Keratinocyte (primary cell): ENCODE measurements at regions not wholly inside any gene's neighbourhood (a gene's known extent, or its start where the extent isn't known, plus 50 kb on each side); places are given as distances from the start of the nearest gene placed in this dataset.

Source experiments
- DNase-seq: peaks from one replicate; pipeline ENCODE4 v3.0.0-alpha.2; 2011; ENCODE audit warnings: low read depth, missing footprints, low spot score
- FAIRE-seq: peaks from 2 replicates; lab custom pipeline; 2011; peaks lifted over from hg19 to GRCh38; lab: Jason Lieb, UNC
- H2AFZ ChIP-seq: 2 replicates; pipeline ENCODE4 v1.6.0; 2012; ENCODE audit warnings: low read length, control low read depth, inconsistent platforms; ENCODE audit not compliant: control insufficient read depth
- H3K27ac ChIP-seq: 2 replicates; pipeline ENCODE4 v1.5.1; 2011; ENCODE audit warnings: low read length; ENCODE audit not compliant: control insufficient read depth, insufficient read depth
- H3K27me3 ChIP-seq: 3 replicates; pipeline ENCODE4 v1.6.0; 2011; ENCODE audit warnings: low read length; ENCODE audit not compliant: control insufficient read depth, insufficient read depth; ENCODE audit errors: extremely low read depth
- H3K36me3 ChIP-seq, 2 experiments: 2 replicates in 1 of 2; 3 replicates in 1 of 2; pipeline ENCODE4 v1.5.1; 2011; ENCODE audit warnings: low read length in 2 of 2, mild to moderate bottlenecking in 1 of 2; ENCODE audit not compliant: control insufficient read depth in 2 of 2, insufficient read depth in 2 of 2; ENCODE audit errors: extremely low read depth in 1 of 2
- H3K4me1 ChIP-seq: 3 replicates; pipeline ENCODE4 v1.5.1; 2011; ENCODE audit warnings: low read length; ENCODE audit not compliant: control insufficient read depth, insufficient read depth; ENCODE audit errors: extremely low read depth
- H3K4me2 ChIP-seq: 3 replicates; pipeline ENCODE4 v1.6.0; 2011; ENCODE audit warnings: low read depth, low read length; ENCODE audit not compliant: control insufficient read depth, insufficient read depth; ENCODE audit errors: extremely low read depth
- H3K4me3 ChIP-seq, 3 experiments: fragments of 200-600 bp in 1 of 3; sonication (generic) in 1 of 3; 2 replicates in 2 of 3; 3 replicates in 1 of 3; pipeline ENCODE4 v1.5.1; 2011 to 2016; ENCODE audit warnings: low read length in 3 of 3, mild to moderate bottlenecking in 3 of 3, control low read depth in 2 of 3, inconsistent platforms in 1 of 3, low read depth in 1 of 3, mixed read lengths in 1 of 3, mixed run types in 1 of 3, moderate library complexity in 1 of 3; ENCODE audit not compliant: control insufficient read depth in 2 of 3, insufficient read depth in 2 of 3; ENCODE audit errors: extremely low read depth in 1 of 3
- H3K79me2 ChIP-seq: 2 replicates; pipeline ENCODE4 v1.6.0; 2012; ENCODE audit warnings: low read length; ENCODE audit not compliant: control insufficient read depth, insufficient read depth
- H3K9ac ChIP-seq: 3 replicates; pipeline ENCODE4 v1.6.0; 2011; ENCODE audit warnings: low read length; ENCODE audit not compliant: control insufficient read depth, insufficient read depth; ENCODE audit errors: extremely low read depth
- H3K9me1 ChIP-seq: 3 replicates; pipeline ENCODE4 v1.6.0; 2011; ENCODE audit warnings: low read length; ENCODE audit not compliant: control insufficient read depth, insufficient read depth; ENCODE audit errors: extremely low read depth
- H3K9me3 ChIP-seq: 2 replicates; pipeline ENCODE4 v1.5.1; 2012; ENCODE audit warnings: low read depth, low read length; ENCODE audit not compliant: control insufficient read depth
- H4K20me1 ChIP-seq: 3 replicates; pipeline ENCODE4 v1.6.0; 2011; ENCODE audit warnings: low read length; ENCODE audit not compliant: control insufficient read depth, insufficient read depth; ENCODE audit errors: extremely low read depth
- CTCF ChIP-seq, 3 experiments: IDR thresholded peaks in 1 of 3; conservative IDR thresholded peaks in 1 of 3; optimal IDR thresholded peaks in 1 of 3; 2 replicates in 2 of 3; 3 replicates in 1 of 3; pipeline versions ENCODE3 to v1.5.1; 2011; ENCODE audit warnings: low read length in 3 of 3, mild to moderate bottlenecking in 3 of 3, moderate library complexity in 2 of 3, control low read depth in 1 of 3, inconsistent platforms in 1 of 3; ENCODE audit not compliant: insufficient read depth in 2 of 3; ENCODE audit errors: extremely low read depth in 1 of 3
- EZH2 ChIP-seq: IDR thresholded peaks from one replicate; pipeline ENCODE4 v1.6.1; 2012; ENCODE audit warnings: inconsistent platforms, mild to moderate bottlenecking, low read length, moderate library complexity
- dilution Hi-C: fragments of 300-500 bp; cut with MboI; formaldehyde crosslinking; loops from one replicate; pipeline ENCODE4 v1.7.0; 2020; ENCODE audit warnings: low sequenced_read_pairs; ENCODE audit not compliant: extremely low pct_ligation_motif_present

GRCh38 chr4:115360431-115360830 lies 247.0 kb upstream of the NDST4 start:
- Histone ChIP-seq H3K9me3 (no peaks in the 10 kb centered on the region), H3K27ac (no peak overlapping the region), H3K27me3 (no peaks in the 10 kb centered on the region), H3K79me2 (no peaks in the 10 kb centered on the region), H3K36me3 (no peaks in the 10 kb centered on the region), H2AFZ (no peak overlapping the region), H3K4me2 (no peak overlapping the region), H3K4me3 (no peak overlapping the region), H4K20me1 (no peaks in the 10 kb centered on the region), H3K4me1 (no peaks in the 10 kb centered on the region), H3K9ac (no peak overlapping the region), H3K9me1 (no peaks in the 10 kb centered on the region)
- TF ChIP-seq EZH2 = no peak
- TF ChIP-seq CTCF (optimal IDR thresholded peaks at IDR 0.05 in 1 of 3, IDR thresholded peaks at IDR 0.05 in 1 of 3, conservative IDR thresholded peaks at IDR 0.05 in 1 of 3; ENCODE audit: extremely low read depth in 1 of 3, insufficient read depth in 2 of 3, low read length in 3 of 3) = no peak
- FAIRE-seq = no peak
- no peak for DNase-seq
- dilution Hi-C loops = no loop called here

- no peak overlapping the region for H3K4me2 ChIP-seq
- H4K20me1 ChIP-seq = no peaks in the 10 kb centered on the region
- H3K27me3 ChIP-seq = no peaks in the 10 kb centered on the region
- FAIRE-seq = no peak
- dilution Hi-C loops = no loop called here
- no peaks in the 10 kb centered on the region for H3K79me2 ChIP-seq
- DNase-seq = no peak
- TF ChIP-seq CTCF (optimal IDR thresholded peaks at IDR 0.05 in 1 of 3, IDR thresholded peaks at IDR 0.05 in 1 of 3, conservative IDR thresholded peaks at IDR 0.05 in 1 of 3; ENCODE audit: extremely low read depth in 1 of 3, insufficient read depth in 2 of 3, low read length in 3 of 3) (no peak), EZH2 (no peak)
- no peak overlapping the region for H3K27ac ChIP-seq
- H3K9me1 ChIP-seq = no peaks in the 10 kb centered on the region
- no peak overlapping the region for H3K9ac ChIP-seq
- H3K9me3 ChIP-seq = peaks cover 2% of the 10 kb centered on the region
- no peak overlapping the region for H2AFZ ChIP-seq
- H3K4me1 ChIP-seq = no peaks in the 10 kb centered on the region
- no peaks in the 10 kb centered on the region for H3K36me3 ChIP-seq
- no peak overlapping the region for H3K4me3 ChIP-seq
Measured at GRCh38 chr4:115357776-115358175, 244.4 kb upstream of the NDST4 start.
